ENCODE measurements at regions not wholly inside any gene's neighbourhood (a gene's known extent, or its start where the extent isn't known, plus 50 kb on each side); places are given as distances from the start of the nearest gene placed in this dataset.
A peak's percentile ranks its signal among the peaks of the same experiment; 100 is the strongest.
"Not testable (repeated sequence)": the region's sequence is repeated elsewhere in the genome, so short reads cannot be mapped to it uniquely, and the experiment has no call there.

GRCh38 chr4:132384709-132385108, 764.4 kb upstream of the PCDH10 start:
- FAIRE-seq = no peak

GRCh38 chr4:132386130-132386529, 763.0 kb upstream of the PCDH10 start:
- no peak for FAIRE-seq

GRCh38 chr4:132387060-132387459, 762.0 kb upstream of the PCDH10 start:
- FAIRE-seq = no peak

GRCh38 chr4:132395561-132395960, 753.5 kb upstream of the PCDH10 start:
- FAIRE-seq = no peak

- no peak for FAIRE-seq
Measured at GRCh38 chr4:132396636-132397035, 752.5 kb upstream of the PCDH10 start.

GRCh38 chr4:132417220-132417619, 731.9 kb upstream of the PCDH10 start:
- no peak for FAIRE-seq

- FAIRE-seq = no peak
Measured at GRCh38 chr4:132427125-132427524, 722.0 kb upstream of the PCDH10 start.

- FAIRE-seq = no peak
Measured at GRCh38 chr4:132437117-132437516, 712.0 kb upstream of the PCDH10 start.

GRCh38 chr4:132445386-132445785, 703.7 kb upstream of the PCDH10 start:
- FAIRE-seq = no peak

GRCh38 chr4:132457987-132458386, 691.1 kb upstream of the PCDH10 start:
- not testable (repeated sequence) for FAIRE-seq

GRCh38 chr4:132479543-132479942, 669.6 kb upstream of the PCDH10 start:
- FAIRE-seq = no peak

GRCh38 chr4:132488555-132488954, 660.5 kb upstream of the PCDH10 start:
- no peak for FAIRE-seq

- FAIRE-seq = no peak
Measured at GRCh38 chr4:132493476-132493875, 655.6 kb upstream of the PCDH10 start.

GRCh38 chr4:132495267-132495812, 653.8 kb upstream of the PCDH10 start:
- not testable (repeated sequence) for FAIRE-seq

- FAIRE-seq = no peak
Measured at GRCh38 chr4:132498215-132498614, 650.9 kb upstream of the PCDH10 start.

- FAIRE-seq = no peak
Measured at GRCh38 chr4:132502096-132502552, 647.0 kb upstream of the PCDH10 start.

- no peak for FAIRE-seq
Measured at GRCh38 chr4:132504438-132504837, 644.7 kb upstream of the PCDH10 start.

GRCh38 chr4:132506568-132506967, 642.5 kb upstream of the PCDH10 start:
- FAIRE-seq = no peak

GRCh38 chr4:132513491-132513890, 635.6 kb upstream of the PCDH10 start:
- no peak for FAIRE-seq

- FAIRE-seq = no peak
Measured at GRCh38 chr4:132526652-132527051, 622.4 kb upstream of the PCDH10 start.

- no peak for FAIRE-seq
Measured at GRCh38 chr4:132527817-132528216, 621.3 kb upstream of the PCDH10 start.

- peak; percentile 62 for FAIRE-seq
Measured at GRCh38 chr4:132530861-132531260, 618.2 kb upstream of the PCDH10 start.

- FAIRE-seq = no peak
Measured at GRCh38 chr4:132540268-132540667, 608.8 kb upstream of the PCDH10 start.

GRCh38 chr4:132540797-132541196, 608.3 kb upstream of the PCDH10 start:
- no peak for FAIRE-seq

- no peak for FAIRE-seq
Measured at GRCh38 chr4:132542228-132542627, 606.9 kb upstream of the PCDH10 start.

Measured in colon (tissue), 2 donors.